Endodermal cell (in vitro differentiated cells): ENCODE measurements at regions not wholly inside any gene's neighbourhood (a gene's known extent, or its start where the extent isn't known, plus 50 kb on each side); places are given as distances from the start of the nearest gene placed in this dataset.

Experiments used
- DNase-seq: peaks from one replicate; pipeline ENCODE4 v3.0.0-alpha.2; 2017
- H3K27ac ChIP-seq: 2 replicates; pipeline ENCODE4 v1.5.1; 2013; ENCODE audit warnings: mild to moderate bottlenecking, low read depth, low read length, moderate library complexity
- H3K27me3 ChIP-seq: 2 replicates; pipeline ENCODE4 v1.6.1; 2013; ENCODE audit warnings: mild to moderate bottlenecking, low read length, moderate library complexity; ENCODE audit not compliant: insufficient read depth, control insufficient read depth, poor library complexity, severe bottlenecking
- H3K36me3 ChIP-seq: 2 replicates; pipeline ENCODE4 v1.7.0; 2013; ENCODE audit warnings: mild to moderate bottlenecking, low read length, moderate library complexity; ENCODE audit not compliant: control insufficient read depth, insufficient read depth
- H3K4me1 ChIP-seq: one replicate; pipeline ENCODE4 v1.7.0; 2013; ENCODE audit warnings: low read length; ENCODE audit not compliant: control insufficient read depth, insufficient read depth
- H3K4me3 ChIP-seq: 2 replicates; pipeline ENCODE4 v1.5.1; 2013; ENCODE audit warnings: mild to moderate bottlenecking, low read length, moderate library complexity
- H3K9ac ChIP-seq: 2 replicates; pipeline ENCODE4 v1.6.1; 2013; ENCODE audit warnings: mild to moderate bottlenecking, low read length, moderate library complexity; ENCODE audit not compliant: poor library complexity, severe bottlenecking; ENCODE audit errors: extremely low read depth
- H3K9me3 ChIP-seq: 2 replicates; pipeline ENCODE4 v1.6.1; 2013; ENCODE audit warnings: mild to moderate bottlenecking, low read length, moderate library complexity; ENCODE audit not compliant: control insufficient read depth
- H3K27ac Mint-ChIP-seq: 2 replicates; pipeline ENCODE4 v1.8.0; 2020; ENCODE audit warnings: mixed read lengths
- H3K27me3 Mint-ChIP-seq: 2 replicates; pipeline ENCODE4 v1.8.0; 2021; ENCODE audit warnings: mild to moderate bottlenecking, mixed read lengths; ENCODE audit not compliant: insufficient read depth
- H3K36me3 Mint-ChIP-seq: 2 replicates; pipeline ENCODE4 v1.8.0; 2020; ENCODE audit warnings: low read depth, mixed read lengths
- H3K4me1 Mint-ChIP-seq: 2 replicates; pipeline ENCODE4 v1.8.0; 2020; ENCODE audit warnings: mixed read lengths
- H3K4me3 Mint-ChIP-seq: 2 replicates; pipeline ENCODE4 v1.8.0; 2020; ENCODE audit warnings: mild to moderate bottlenecking, moderate library complexity, mixed read lengths
- H3K9me3 Mint-ChIP-seq: 2 replicates; pipeline ENCODE4 v1.8.0; 2020; ENCODE audit warnings: mild to moderate bottlenecking, mixed read lengths
- CTCF ChIP-seq: fragments of 200-600 bp; sonication (generic); conservative IDR thresholded peaks from 2 replicates; pipeline ENCODE4 v1.5.0; 2021; ENCODE audit warnings: antibody characterized with exemption, mild to moderate bottlenecking
- WGBS, 2 experiments: methylation state at CpG; one replicate each; pipeline versions ENCODE4 v1.1.5 to v1.1.7; 2013; ENCODE audit warnings: missing lambda C conversion rate in 2 of 2, mixed read lengths in 1 of 2; ENCODE audit not compliant: insufficient coverage in 1 of 2, insufficient read length in 1 of 2; 5-methylcytosine and 5-hydroxymethylcytosine counted together

- Histone ChIP-seq H3K4me3 (no peak overlapping the region), H3K9ac (no peak overlapping the region), H3K27me3 (no peaks in the 10 kb centered on the region), H3K9me3 (no peaks in the 10 kb centered on the region), H3K4me1 (peaks cover 2% of the 10 kb centered on the region), H3K27ac (no peak overlapping the region), H3K36me3 (no peaks in the 10 kb centered on the region)
- Mint-ChIP-seq H3K36me3 (no peaks in the 10 kb centered on the region), H3K4me3 (no peak overlapping the region), H3K4me1 (peaks cover 39% of the 10 kb centered on the region), H3K27ac (no peak overlapping the region), H3K27me3 (no peaks in the 10 kb centered on the region), H3K9me3 (peaks cover 3% of the 10 kb centered on the region)
- 92% methylated on average over 1 of the region's 1 CpG; no CpG with 5 or more reads in 1 of the 2 experiments for WGBS, 2 experiments
- no peak for DNase-seq
- TF ChIP-seq CTCF: no peak
Measured at GRCh38 chr10:107806026-107806425, 641.5 kb upstream of the SORCS1 start.

GRCh38 chr10:107803546-107803945 lies 639.0 kb upstream of the SORCS1 start:
- peaks cover 41% of the 10 kb centered on the region for H3K4me1 Mint-ChIP-seq
- WGBS, 2 experiments: 73 to 76% methylated on average over 2 to 3 of the region's 4 CpGs

GRCh38 chr10:107800061-107800460 lies 635.6 kb upstream of the SORCS1 start:
- Histone ChIP-seq H3K4me1 (no peaks in the 10 kb centered on the region), H3K36me3 (no peaks in the 10 kb centered on the region), H3K9ac (no peak overlapping the region), H3K9me3 (no peaks in the 10 kb centered on the region), H3K27ac (no peak overlapping the region), H3K4me3 (no peak overlapping the region), H3K27me3 (no peaks in the 10 kb centered on the region)
- no peak overlapping the region for H3K4me3 Mint-ChIP-seq
- H3K27me3 Mint-ChIP-seq: no peaks in the 10 kb centered on the region
- DNase-seq: no peak
- H3K27ac Mint-ChIP-seq: no peak overlapping the region
- TF ChIP-seq CTCF: no peak
- 89% methylated on average over 1 of the region's 1 CpG; no CpG with 5 or more reads in 1 of the 2 experiments for WGBS, 2 experiments
- peaks cover 27% of the 10 kb centered on the region for H3K4me1 Mint-ChIP-seq
- H3K36me3 Mint-ChIP-seq: no peaks in the 10 kb centered on the region
- H3K9me3 Mint-ChIP-seq: peaks cover 3% of the 10 kb centered on the region

More at GRCh38 chr10:107803546-107803945, 639.0 kb upstream of the SORCS1 start:
- no peak for DNase-seq
- Mint-ChIP-seq H3K36me3 (no peaks in the 10 kb centered on the region), H3K27me3 (no peaks in the 10 kb centered on the region), H3K9me3 (peaks cover 3% of the 10 kb centered on the region), H3K4me3 (no peak overlapping the region), H3K27ac (no peak overlapping the region)
- H3K27ac ChIP-seq: no peak overlapping the region
- peaks cover 2% of the 10 kb centered on the region for H3K4me1 ChIP-seq
- no peaks in the 10 kb centered on the region for H3K9me3 ChIP-seq
- no peak overlapping the region for H3K9ac ChIP-seq
- TF ChIP-seq CTCF: no peak
- no peak overlapping the region for H3K4me3 ChIP-seq
- no peaks in the 10 kb centered on the region for H3K27me3 ChIP-seq
- H3K36me3 ChIP-seq: no peaks in the 10 kb centered on the region
